ENCODE measurements at regions not wholly inside any gene's neighbourhood (a gene's known extent, or its start where the extent isn't known, plus 50 kb on each side); places are given as distances from the start of the nearest gene placed in this dataset.

DNA sequence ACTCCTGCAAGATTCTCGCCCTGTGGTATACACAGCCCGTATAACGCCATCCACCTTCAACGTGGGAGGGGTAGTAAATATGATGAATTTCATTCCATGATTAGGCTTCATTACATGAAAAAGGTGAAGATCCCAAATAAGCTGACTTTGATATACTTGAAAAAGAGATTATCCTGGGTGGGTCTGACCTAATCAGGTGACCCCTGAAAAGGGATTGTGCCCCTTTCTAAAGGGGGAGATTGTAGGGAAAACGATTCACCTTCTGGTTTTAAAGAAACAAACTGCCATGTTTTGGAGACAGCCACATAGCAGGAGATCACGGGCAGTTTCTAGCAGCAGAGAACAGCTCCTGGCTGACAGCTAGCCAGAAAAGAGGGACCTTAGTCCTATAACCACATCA, 155.1 kb upstream of the SMLR1 start:
- TF ChIP-seq, protein P1, sequence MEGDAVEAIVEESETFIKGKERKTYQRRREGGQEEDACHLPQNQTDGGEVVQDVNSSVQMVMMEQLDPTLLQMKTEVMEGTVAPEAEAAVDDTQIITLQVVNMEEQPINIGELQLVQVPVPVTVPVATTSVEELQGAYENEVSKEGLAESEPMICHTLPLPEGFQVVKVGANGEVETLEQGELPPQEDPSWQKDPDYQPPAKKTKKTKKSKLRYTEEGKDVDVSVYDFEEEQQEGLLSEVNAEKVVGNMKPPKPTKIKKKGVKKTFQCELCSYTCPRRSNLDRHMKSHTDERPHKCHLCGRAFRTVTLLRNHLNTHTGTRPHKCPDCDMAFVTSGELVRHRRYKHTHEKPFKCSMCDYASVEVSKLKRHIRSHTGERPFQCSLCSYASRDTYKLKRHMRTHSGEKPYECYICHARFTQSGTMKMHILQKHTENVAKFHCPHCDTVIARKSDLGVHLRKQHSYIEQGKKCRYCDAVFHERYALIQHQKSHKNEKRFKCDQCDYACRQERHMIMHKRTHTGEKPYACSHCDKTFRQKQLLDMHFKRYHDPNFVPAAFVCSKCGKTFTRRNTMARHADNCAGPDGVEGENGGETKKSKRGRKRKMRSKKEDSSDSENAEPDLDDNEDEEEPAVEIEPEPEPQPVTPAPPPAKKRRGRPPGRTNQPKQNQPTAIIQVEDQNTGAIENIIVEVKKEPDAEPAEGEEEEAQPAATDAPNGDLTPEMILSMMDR (IDR thresholded peaks at IDR 0.05) = no peak
- H3K9me3 ChIP-seq = no peaks in the 10 kb centered on the region
- no peak overlapping the region for H3K4me3 ChIP-seq
- no peaks in the 10 kb centered on the region for H3K4me1 ChIP-seq
- ATAC-seq (no peak), DNase-seq (no peak)
- intact Hi-C loops (cut with DNase I) = no loop called here
- H3K27me3 ChIP-seq = no peaks in the 10 kb centered on the region
- H3K36me3 ChIP-seq = no peaks in the 10 kb centered on the region
- H3K27ac ChIP-seq = no peak overlapping the region

DNA sequence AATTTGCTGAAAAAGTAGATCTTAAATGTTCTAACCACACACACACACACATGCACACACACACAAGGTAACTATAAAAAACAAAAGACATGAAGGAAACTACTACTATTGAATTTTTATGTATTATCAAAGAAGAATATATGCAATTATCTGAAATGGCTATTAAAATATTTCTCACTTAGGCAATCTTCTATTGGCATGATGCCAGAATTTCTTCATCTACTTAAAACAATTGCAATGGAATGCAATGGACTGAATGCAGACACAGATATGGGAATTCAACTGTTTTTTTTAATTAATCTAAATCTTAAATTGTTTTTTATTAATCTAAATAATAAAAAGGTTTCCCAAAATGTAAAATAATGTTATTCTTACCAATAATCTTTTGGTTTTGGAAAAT, 152.6 kb upstream of the SMLR1 start:
- Histone ChIP-seq H3K27ac (no peak overlapping the region), H3K4me1 (no peaks in the 10 kb centered on the region), H3K4me3 (no peak overlapping the region), H3K27me3 (no peaks in the 10 kb centered on the region), H3K36me3 (no peaks in the 10 kb centered on the region), H3K9me3 (peaks cover 0 to 4% of the 10 kb centered on the region in 2 donors)
- intact Hi-C loops (cut with DNase I) = no loop called here
- TF ChIP-seq, protein P1 (IDR thresholded peaks at IDR 0.05) = no peak
- ATAC-seq = no peak
- no peak for DNase-seq

DNA sequence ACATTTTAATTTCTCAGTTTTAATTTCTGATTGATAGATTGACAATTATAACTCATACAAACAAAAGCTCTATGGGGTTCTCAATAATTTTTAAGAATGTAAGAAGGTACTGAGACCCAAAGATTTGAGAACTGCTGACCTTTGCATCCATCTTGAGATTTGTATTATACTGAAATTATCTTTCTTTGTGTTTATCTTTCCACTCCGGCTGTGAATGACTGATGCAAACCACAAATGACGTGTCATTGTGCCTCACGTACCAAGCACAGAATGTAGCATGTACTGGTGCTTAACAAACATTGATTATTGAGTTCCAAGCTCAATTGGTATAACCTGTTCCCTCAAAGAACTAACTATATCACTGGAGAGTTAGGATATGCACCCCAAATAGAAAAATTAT, 152.1 kb upstream of the SMLR1 start:
- no peak overlapping the region for H3K27ac ChIP-seq
- no peak for ATAC-seq
- TF ChIP-seq, protein P1 (IDR thresholded peaks at IDR 0.05) = no peak

DNA sequence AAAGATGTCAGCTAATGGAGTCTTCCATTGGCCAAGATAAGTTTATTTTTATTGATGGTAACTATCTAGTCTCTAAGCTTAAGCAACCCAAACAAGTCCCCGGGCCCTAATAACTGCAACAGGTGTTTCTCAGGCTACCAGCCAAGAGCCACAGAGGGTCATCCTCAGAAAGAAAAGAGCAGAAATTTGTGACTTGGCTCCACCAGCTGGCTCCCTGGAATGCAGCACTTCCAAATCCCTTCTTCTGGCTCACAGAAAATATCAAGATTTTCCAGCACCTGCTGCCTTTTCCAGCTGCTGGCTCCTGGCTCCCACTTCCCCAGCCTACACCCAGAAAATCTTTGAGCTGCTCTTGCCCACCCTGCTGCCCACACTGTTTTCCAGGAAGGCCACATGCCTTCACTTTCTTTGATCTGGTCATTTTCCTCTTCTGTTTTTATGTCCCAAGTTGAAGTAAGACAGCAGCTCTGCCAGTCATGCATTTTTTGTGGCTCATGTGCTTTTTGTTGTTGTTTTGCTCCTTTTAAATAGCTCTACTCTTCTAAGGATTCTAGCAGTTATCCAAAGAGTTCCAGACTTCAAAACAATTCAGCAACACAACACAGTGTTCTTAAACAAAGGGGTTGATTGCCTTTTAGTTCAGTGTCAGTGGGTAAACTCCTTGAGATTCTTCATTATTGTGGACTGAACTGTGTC, 151.0 kb upstream of the SMLR1 start:
- H3K27ac ChIP-seq = no peak overlapping the region
- ATAC-seq (no peak), DNase-seq (no peak)
- TF ChIP-seq, protein P1 (IDR thresholded peaks at IDR 0.05) = no peak
- intact Hi-C loops (cut with DNase I) = no loop called here
- H3K27me3 ChIP-seq = no peaks in the 10 kb centered on the region
- H3K36me3 ChIP-seq = no peaks in the 10 kb centered on the region
- no peaks in the 10 kb centered on the region for H3K4me1 ChIP-seq
- H3K9me3 ChIP-seq = peaks cover 0 to 4% of the 10 kb centered on the region in 2 donors
- H3K4me3 ChIP-seq = no peak overlapping the region

More for the DNA sequence above, 152.1 kb upstream of the SMLR1 start:
- H3K36me3 ChIP-seq = no peaks in the 10 kb centered on the region
- H3K4me1 ChIP-seq = no peaks in the 10 kb centered on the region
- H3K4me3 ChIP-seq = no peak overlapping the region
- peaks cover 0 to 4% of the 10 kb centered on the region in 2 donors for H3K9me3 ChIP-seq
- DNase-seq = no peak
- no peaks in the 10 kb centered on the region for H3K27me3 ChIP-seq
- intact Hi-C loops (cut with DNase I) = no loop called here

DNA sequence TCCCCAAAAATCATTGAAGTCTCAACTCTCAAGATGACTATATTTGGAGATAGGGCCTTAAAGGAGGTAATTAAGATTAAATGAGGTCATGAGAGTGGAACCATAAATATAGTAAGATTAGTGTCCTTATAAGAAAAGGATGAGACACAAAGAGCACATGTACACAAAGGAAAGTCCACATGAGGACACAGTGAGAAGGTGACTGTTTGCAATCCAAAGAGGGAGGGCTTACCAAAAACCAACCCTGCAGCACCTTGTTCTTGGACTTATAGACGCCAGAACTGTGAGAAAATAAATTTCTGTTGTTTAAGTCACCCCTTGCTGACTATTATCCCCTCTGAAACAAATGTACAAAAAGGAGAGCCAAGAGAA, 150.4 kb upstream of the SMLR1 start:
- DNase-seq (no peak), ATAC-seq (no peak)
- H3K36me3 ChIP-seq = no peaks in the 10 kb centered on the region
- H3K27me3 ChIP-seq = no peaks in the 10 kb centered on the region
- no peak overlapping the region for H3K4me3 ChIP-seq
- intact Hi-C loops (cut with DNase I) = no loop called here
- TF ChIP-seq, protein P1 (IDR thresholded peaks at IDR 0.05) = no peak
- no peak overlapping the region for H3K27ac ChIP-seq
- H3K9me3 ChIP-seq = peaks cover 0 to 4% of the 10 kb centered on the region in 2 donors
- no peaks in the 10 kb centered on the region for H3K4me1 ChIP-seq
